ENCODE measurements at regions not wholly inside any gene's neighbourhood (a gene's known extent, or its start where the extent isn't known, plus 50 kb on each side); places are given as distances from the start of the nearest gene placed in this dataset.

DNA sequence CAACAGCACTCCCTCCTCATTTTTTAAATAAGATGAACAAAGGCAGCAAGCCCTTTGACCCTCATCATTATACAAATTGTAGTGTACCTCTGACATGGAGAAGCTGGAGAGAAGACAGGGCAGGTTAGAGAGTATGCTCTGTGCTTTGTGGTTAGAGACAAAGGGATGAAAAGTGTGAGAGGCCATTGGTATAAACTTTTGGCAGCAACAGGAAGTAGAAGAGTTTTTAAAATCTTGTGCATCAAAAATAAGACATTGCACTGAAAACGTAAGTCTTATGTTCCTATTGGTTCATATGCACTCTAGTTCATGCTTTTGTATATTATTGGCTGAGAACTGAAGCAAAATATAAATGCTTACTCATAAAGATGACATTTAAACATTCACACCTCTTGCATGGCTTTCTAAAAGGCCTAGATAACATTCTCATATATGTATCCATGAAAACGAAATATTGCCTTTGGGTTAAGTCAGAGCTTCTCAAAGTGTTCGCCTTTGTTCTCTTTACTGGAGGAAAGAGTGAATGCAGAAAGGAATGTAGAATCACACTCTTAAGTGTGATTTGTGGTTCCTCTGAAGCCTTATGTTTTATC, 158.0 kb downstream of the PALM2AKAP2 start:
- TF ChIP-seq, protein P1, sequence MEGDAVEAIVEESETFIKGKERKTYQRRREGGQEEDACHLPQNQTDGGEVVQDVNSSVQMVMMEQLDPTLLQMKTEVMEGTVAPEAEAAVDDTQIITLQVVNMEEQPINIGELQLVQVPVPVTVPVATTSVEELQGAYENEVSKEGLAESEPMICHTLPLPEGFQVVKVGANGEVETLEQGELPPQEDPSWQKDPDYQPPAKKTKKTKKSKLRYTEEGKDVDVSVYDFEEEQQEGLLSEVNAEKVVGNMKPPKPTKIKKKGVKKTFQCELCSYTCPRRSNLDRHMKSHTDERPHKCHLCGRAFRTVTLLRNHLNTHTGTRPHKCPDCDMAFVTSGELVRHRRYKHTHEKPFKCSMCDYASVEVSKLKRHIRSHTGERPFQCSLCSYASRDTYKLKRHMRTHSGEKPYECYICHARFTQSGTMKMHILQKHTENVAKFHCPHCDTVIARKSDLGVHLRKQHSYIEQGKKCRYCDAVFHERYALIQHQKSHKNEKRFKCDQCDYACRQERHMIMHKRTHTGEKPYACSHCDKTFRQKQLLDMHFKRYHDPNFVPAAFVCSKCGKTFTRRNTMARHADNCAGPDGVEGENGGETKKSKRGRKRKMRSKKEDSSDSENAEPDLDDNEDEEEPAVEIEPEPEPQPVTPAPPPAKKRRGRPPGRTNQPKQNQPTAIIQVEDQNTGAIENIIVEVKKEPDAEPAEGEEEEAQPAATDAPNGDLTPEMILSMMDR (IDR thresholded peaks at IDR 0.05; ENCODE audit: control extremely low read depth, extremely low read depth): no peak
- Histone ChIP-seq H3K4me3 (no peak overlapping the region), H3K4me1 (ENCODE audit: control insufficient read depth in 5 of 5, insufficient read depth in 5 of 5, low read length in 5 of 5) (peaks cover 0 to 3% (median 0%) of the 10 kb centered on the region in 5 donors), H3K9ac (ENCODE audit: insufficient read depth in 1 of 2, low read length in 2 of 2) (no peak overlapping the region), H3K36me3 (ENCODE audit: control insufficient read depth in 4 of 4, insufficient read depth in 4 of 4, low read length in 4 of 4) (no peaks in the 10 kb centered on the region), H3K27ac (ENCODE audit: low read depth in 1 of 2, low read length in 1 of 2) (no peak overlapping the region), H3K9me3 (ENCODE audit: control insufficient read depth in 4 of 4, insufficient read depth in 3 of 4, low read length in 3 of 4) (no peaks in the 10 kb centered on the region), H3K27me3 (ENCODE audit: control insufficient read depth in 3 of 3, insufficient read depth in 3 of 3, low read length in 2 of 3) (no peaks in the 10 kb centered on the region)
- WGBS, 2 donors: 84 to 87% methylated on average over 3 of the region's 3 CpGs
- ATAC-seq (ENCODE audit: insufficient read depth, low FRiP score) (no peak), DNase-seq (no peak)

DNA sequence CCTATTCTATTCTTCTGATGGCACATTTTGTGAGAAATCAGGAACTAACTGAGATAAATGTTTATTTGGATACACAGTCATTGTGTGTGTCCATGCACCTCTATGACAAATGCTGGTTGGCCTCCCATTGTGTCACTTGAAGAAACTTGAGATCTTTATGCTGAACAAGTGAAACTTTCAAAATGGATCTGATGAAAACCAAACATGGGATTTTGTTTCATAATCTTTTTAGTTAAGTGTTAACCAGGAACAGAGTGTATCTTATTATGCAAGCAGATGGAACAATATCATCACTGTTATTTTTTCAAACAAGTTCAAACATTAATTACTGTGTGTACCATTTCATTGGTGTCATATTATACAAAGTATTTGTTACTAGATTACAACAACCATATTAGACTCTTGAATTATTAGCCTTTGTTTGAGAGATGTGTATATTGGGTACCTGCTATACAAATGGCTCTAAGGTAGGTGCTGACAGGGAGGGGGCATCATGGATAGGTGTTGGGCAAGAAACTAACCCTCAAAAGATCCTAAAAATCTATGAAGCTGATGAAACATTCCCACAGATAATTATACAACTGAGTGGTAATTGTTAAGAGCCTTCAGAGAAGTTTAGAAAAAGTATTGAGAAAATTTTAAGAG, 159.8 kb downstream of the PALM2AKAP2 start:
- no peak for ATAC-seq (ENCODE audit: insufficient read depth, low FRiP score)
- no peaks in the 10 kb centered on the region for H3K27me3 ChIP-seq (ENCODE audit: control insufficient read depth in 3 of 3, insufficient read depth in 3 of 3, low read length in 2 of 3)

DNA sequence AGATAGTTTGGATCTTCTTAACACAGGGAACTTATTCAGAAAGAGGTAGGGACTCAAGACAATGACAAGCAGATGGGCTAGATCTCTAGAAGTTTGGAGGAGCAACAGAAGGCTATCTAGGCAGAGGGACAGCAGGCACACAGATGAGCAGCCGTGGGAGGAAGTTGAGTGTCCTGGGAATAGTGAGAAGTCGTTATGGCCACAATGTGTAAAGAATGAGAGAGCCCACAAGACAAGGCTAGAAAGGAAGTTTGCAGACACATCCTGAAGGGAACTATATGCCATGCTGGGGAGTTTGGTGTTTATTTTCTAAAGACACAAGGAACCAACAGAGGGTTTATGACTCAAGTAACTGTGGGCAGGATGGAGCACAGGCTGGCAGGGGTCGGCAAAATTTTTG, 160.6 kb downstream of the PALM2AKAP2 start:
- WGBS, 2 donors: 37 to 58% methylated on average over 3 of the region's 3 CpGs
- ATAC-seq (ENCODE audit: insufficient read depth, low FRiP score): no peak
- TF ChIP-seq, protein P1 (IDR thresholded peaks at IDR 0.05; ENCODE audit: control extremely low read depth, extremely low read depth): no peak

More for the DNA sequence above, 159.8 kb downstream of the PALM2AKAP2 start:
- H3K9me3 ChIP-seq (ENCODE audit: control insufficient read depth in 4 of 4, insufficient read depth in 3 of 4, low read length in 3 of 4): no peaks in the 10 kb centered on the region
- no peaks in the 10 kb centered on the region for H3K4me1 ChIP-seq (ENCODE audit: control insufficient read depth in 5 of 5, insufficient read depth in 5 of 5, low read length in 5 of 5)
- peaks cover 0 to 6% (median 3%) of the 10 kb centered on the region in 4 donors for H3K36me3 ChIP-seq (ENCODE audit: control insufficient read depth in 4 of 4, insufficient read depth in 4 of 4, low read length in 4 of 4)
- TF ChIP-seq, protein P1 (IDR thresholded peaks at IDR 0.05; ENCODE audit: control extremely low read depth, extremely low read depth): no peak
- no peak for DNase-seq
- no peak overlapping the region for H3K27ac ChIP-seq (ENCODE audit: low read depth in 1 of 2, low read length in 1 of 2)
- H3K9ac ChIP-seq (ENCODE audit: insufficient read depth in 1 of 2, low read length in 2 of 2): no peak overlapping the region
- H3K4me3 ChIP-seq: no peak overlapping the region

More for the DNA sequence above, 160.6 kb downstream of the PALM2AKAP2 start:
- H3K36me3 ChIP-seq (ENCODE audit: control insufficient read depth in 4 of 4, insufficient read depth in 4 of 4, low read length in 4 of 4): peaks cover 0 to 6% (median 3%) of the 10 kb centered on the region in 4 donors
- no peak overlapping the region for H3K4me3 ChIP-seq
- no peaks in the 10 kb centered on the region for H3K4me1 ChIP-seq (ENCODE audit: control insufficient read depth in 5 of 5, insufficient read depth in 5 of 5, low read length in 5 of 5)
- H3K9ac ChIP-seq (ENCODE audit: insufficient read depth in 1 of 2, low read length in 2 of 2): no peak overlapping the region
- H3K9me3 ChIP-seq (ENCODE audit: control insufficient read depth in 4 of 4, insufficient read depth in 3 of 4, low read length in 3 of 4): no peaks in the 10 kb centered on the region
- no peak overlapping the region for H3K27ac ChIP-seq (ENCODE audit: low read depth in 1 of 2, low read length in 1 of 2)
- no peak for DNase-seq
- no peaks in the 10 kb centered on the region for H3K27me3 ChIP-seq (ENCODE audit: control insufficient read depth in 3 of 3, insufficient read depth in 3 of 3, low read length in 2 of 3)

Measured in lung (tissue), 11 donors.